GM19467 (cell line): ENCODE measurements at regions not wholly inside any gene's neighbourhood (a gene's known extent, or its start where the extent isn't known, plus 50 kb on each side); places are given as distances from the start of the nearest gene placed in this dataset.

ENCODE experiments used
- ATAC-seq: cut with Tn5 transposase; IDR thresholded peaks from one replicate; pipeline ENCODE4 v1.9.1; 2021; ENCODE audit warnings: mild to moderate bottlenecking, moderate library complexity; ENCODE audit not compliant: unreplicated experiment

DNA sequence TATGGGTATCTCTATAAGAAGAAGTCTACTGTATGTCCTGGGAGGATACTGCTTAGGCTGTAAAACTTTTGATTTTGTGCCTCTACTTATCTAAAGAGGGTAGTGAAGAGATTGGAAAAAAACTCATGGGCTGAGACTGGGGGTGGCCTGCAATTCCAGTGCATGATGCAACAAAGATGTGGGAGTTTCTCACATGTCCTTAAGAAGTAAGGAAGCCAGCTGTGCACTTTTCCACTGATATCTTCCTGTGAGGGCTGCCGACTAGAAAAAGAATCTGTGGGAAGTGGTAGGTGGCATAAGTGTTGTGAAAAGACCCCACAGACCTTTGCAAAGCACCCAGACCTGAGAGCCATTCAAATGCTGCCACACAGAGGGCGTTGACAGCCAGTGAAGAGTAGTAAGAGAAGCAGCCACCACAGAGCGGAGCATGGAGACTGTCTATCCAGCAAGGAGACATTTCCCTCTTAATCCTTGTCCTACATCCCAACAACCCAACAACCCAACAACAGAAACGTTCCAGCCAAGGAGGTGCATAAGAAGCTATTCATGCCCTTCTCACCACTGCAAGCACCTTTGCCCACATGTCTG, 65.1 kb downstream of the PFDN4 start:
- no peak for ATAC-seq

DNA sequence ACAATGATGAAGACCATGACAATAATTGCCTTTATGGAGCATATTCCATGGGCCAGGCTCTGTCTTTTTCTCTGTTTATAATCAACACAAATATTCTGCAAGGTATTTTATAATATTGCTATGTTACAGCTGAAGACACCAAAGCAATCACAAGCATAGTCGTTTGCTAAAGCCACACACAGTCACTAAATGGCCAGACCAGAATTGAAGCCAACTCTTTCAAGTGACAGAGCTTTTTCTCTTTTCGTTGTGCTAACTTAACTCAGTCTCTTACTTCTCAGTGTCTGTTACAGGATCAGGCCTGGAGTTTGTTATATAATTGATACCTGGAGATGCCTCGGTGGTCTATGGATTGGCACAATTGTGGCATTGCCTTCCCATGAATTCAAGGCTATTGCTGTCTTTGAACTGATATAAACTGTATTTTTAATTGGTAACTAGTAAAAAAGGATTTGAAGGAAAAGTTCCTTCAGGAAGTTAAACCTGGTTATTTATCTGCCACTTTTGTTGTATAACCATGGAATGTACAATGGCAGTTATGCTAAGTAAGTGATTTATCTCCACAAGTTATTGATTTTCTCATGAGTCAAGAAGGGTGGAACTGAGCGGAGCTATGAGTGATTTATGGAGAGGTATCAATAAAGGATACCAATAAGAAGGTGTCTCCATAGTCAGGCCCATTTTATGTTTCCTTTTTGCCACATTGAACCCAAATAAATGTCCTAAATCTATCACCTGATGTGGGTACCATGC, 67.6 kb downstream of the PFDN4 start:
- no peak for ATAC-seq

DNA sequence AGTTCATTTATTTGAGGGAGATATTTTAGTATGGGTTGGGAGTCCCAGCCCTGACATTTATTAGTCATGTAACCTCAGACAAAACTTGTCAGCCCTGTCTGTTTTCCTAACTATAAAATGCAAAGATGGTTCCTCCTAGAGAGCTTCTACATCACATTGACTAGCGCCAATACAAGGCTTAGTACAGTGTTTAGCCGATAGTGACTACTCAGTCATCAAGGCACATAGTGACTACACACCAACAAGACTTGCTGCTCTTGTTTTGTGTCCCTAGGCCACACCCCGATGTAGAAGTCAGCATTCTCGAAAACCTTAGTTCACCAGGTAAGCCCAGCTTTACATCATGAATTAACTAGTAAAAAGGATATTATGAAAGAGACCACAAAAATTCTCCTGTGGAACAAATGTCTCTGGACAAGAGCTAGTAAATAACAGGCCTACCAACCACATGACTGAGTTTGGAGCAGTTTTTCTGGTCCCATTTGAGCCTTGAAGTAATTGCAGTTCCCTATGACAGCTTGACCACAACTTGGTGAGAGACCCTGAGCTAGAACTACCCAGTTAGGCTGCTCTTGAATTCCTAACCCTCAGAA, 68.8 kb downstream of the PFDN4 start:
- no peak for ATAC-seq

DNA sequence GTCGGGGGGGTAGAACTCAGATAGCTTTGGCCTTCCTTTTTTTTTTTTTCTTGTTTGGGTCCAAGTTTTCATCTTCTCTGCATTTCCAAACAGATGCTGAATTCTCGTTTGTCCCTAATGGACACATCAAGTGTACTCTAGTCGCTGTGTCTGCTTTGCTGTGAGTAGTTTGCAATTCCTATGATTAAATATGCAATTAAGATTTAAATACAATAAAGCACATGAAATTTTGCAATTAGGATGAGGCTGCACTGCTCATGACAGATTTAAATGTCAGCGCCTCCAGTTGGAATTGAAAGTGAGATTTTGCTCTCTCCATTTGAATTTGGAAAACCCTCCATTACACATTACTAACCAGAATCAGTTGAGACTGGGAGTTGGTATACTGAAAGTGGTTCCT, 70.4 kb downstream of the PFDN4 start:
- no peak for ATAC-seq

DNA sequence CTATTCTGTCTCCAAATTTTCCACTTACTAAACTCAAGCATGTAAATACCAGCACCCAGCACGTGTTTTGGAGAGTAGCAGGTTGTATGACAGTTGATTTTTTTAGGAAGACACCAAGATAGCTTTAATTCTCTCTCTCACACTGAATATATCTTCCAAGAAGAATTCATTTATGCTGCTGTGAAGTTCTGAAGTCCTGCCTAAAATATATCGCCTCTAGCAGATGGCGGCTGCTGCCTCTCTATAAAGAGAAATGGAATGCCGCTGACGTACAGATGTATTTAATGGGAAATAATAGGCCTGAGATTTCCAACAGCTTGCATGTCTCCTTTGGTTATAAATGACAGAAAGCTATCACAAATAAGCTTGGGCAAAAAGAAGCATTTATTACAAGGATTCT, 74.7 kb downstream of the PFDN4 start:
- ATAC-seq, result no peak

DNA sequence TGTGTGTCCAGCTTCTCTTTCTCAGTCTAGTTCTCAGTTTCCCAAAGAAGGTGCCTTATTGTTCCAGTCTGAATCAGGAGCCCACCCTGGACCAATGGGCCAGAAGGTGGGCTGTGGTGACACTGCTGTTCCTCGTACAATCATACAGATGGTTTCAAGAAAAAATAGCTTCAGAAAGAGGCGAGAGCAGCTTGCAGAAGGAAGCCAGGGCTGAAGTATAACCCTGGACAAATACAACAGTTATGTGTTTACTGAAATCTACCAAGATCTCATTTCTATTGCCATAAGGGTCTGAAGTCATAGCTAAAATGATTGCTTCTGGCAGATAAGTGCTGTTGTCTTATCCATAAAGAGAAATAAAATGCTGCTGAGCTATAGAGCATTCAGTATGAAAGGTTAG, 75.4 kb downstream of the PFDN4 start:
- no peak for ATAC-seq

DNA sequence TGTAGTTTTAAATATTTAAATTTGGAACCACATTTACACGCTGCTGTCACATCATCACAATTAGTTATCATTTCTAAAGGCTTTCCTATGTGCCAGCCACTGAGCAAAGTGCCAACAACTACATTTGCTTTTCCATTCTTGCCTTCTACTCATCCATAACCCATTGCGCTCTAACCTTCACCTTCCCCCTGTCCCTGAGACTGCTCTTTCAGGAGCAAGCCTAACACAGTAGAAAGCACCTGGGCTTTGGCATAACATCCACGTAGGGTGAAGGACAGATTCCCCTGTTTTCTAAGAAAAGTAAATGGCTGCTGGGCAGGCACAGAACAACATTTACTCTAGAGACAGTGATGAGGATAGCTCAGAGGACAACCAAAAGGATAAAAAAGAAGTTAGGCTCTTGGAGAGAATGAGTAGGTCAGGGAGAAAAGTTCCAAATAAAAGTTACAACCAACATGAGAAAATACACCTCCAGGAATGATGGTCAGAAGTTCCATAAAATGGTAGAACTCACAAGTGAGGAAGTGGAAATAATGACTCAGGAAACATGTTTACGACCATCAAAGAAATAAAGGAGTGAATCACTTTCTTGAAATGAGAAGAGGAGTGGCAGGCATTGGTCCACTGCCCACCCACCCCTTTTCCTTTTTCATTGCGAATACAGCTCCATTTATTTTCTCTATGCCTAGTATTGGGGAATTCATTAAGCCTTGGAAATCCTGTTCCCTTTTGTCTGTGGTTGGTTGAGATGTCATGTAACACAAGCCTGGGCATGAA, 77.2 kb downstream of the PFDN4 start:
- ATAC-seq, result no peak

DNA sequence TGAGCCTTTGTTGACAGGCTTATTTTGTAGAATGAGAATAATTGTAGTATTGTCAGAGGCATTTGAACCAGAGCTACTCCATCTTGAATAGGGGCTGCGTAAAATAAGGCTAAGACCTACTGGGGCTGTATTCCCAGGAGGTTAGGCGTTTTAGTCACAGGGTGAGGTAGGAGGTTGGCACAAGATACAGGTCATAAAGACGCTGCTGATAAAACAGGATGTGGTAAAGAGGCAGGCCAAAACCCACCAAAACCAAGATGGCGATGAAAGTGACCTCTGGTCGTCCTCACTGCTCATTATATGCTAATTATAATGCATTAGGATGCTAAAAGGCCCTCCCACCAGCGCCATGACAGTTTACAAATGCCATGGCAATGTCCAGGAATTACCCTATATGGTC, 82.7 kb downstream of the PFDN4 start:
- no peak for ATAC-seq

DNA sequence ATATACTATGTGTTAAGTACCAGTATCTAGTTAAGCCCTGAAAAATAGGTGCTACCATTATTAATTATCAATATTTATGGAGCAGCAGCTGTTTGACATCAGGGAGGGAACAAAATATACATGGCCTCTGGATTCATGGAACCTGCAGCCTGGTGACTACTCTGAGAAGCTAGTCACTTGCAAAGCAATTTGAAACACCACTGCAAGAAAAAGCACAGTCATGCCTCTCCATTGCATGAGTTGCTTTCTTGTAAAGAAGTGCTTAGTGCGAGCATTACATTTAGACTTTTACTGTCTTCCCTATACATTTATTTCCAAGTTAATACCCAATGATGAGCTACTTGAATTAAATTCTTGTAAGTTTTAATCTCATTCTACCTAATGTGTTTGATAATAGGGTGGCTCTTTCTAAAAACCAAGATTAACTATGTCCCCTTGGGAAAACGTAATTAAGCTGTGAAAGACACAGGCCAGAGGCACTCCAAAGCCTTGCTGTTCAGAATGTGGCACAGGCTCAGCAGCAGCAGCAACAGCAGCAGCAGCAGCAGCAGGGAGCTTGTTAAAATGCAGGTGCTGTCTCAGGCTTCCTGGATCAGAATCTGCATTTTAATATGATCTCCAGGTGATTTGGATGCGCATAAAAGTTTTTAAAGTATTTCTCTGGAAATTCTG, 83.6 kb downstream of the PFDN4 start:
- ATAC-seq, result no peak

DNA sequence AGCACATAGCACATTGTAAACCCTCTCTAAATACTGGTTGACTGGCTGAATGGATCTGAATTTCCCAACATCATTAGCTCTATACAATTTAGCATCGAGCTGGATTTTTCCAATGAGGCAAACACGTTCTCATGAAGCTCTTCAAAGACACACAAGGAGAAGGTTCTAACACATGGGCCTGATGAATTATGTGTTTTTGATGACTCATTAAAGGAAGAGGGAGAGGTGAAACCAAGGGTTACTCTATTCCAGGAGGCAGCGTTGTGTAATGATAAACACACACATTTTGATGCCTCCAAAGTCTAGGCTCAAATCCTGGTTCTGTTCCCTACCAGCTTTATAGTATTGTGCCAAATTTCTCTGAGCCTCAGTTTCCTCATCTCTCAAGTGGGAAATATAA, 84.3 kb downstream of the PFDN4 start:
- ATAC-seq, result no peak

DNA sequence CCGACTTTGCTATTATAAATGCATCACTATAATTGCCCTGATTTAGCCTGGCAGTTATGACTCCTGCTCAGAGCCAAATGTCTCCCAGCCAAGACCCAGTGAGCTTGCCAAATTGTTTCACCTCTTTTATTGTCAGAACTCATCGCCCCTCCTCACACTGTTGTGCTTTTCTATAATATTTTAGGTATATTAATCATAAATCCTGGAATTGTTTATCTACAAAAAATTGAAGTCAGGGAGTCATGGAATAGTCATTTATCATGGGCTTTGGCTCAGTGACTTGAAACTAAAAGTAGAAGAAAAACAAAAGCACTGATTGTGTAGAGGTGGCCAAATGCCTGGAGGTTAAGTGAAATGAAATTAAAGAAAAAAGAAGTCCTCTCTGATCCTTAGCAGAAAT, 85.6 kb downstream of the PFDN4 start:
- ATAC-seq, result no peak

DNA sequence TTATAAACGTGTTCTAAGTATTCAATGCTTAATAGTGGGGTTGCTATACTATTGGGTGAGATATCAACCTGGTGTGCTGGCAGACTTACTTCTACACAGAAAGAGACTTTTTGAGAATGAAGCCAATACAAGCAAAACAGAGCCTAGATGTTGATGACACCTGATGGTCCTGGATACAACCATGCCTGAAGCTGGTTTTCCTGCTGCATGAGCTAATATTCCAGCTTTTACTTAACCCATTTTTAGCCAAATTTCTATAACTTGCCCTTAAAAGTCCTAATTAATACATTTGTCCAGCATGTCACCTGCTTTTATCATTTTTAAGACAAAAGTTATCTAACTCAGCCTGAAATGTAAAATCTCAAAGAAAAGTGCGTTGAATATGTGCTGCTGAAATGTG, 86.2 kb downstream of the PFDN4 start:
- ATAC-seq, result no peak

DNA sequence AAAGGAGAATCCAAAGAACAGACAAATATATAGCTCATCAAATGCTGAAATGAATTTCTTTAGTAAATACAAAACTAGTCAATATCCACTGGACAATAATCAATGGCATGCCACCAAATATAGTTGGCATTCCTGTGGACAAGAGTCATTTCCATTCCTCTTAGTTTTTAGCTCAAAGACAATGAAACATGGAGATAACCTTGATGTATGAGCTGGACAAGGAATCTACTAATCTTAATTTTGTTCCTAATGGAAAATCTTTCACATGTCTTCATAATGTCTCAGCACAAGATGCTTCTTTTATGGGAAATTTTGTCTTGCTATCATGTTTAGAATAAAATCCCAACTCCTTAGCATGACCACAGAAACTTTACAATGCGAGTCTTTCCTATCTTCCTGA, 87.8 kb downstream of the PFDN4 start:
- no peak for ATAC-seq

DNA sequence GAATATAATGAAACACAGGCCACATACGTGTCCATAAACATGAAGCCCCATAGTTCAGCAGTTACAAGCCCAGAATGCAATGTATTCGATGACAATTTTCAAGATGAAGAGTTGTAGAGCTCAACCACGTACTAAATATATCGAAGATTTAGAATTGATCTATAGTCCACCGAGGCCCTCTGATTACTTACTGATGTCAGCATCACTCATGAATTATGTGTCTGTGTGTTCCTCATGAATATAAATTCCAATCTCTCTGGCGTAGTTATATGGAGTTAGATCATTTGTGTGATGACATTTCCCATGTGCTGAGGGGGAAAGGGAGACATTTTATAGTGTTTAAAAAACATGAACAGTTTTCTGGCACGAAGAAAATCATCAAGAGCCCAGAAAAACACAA, 97.5 kb downstream of the PFDN4 start:
- no peak for ATAC-seq

DNA sequence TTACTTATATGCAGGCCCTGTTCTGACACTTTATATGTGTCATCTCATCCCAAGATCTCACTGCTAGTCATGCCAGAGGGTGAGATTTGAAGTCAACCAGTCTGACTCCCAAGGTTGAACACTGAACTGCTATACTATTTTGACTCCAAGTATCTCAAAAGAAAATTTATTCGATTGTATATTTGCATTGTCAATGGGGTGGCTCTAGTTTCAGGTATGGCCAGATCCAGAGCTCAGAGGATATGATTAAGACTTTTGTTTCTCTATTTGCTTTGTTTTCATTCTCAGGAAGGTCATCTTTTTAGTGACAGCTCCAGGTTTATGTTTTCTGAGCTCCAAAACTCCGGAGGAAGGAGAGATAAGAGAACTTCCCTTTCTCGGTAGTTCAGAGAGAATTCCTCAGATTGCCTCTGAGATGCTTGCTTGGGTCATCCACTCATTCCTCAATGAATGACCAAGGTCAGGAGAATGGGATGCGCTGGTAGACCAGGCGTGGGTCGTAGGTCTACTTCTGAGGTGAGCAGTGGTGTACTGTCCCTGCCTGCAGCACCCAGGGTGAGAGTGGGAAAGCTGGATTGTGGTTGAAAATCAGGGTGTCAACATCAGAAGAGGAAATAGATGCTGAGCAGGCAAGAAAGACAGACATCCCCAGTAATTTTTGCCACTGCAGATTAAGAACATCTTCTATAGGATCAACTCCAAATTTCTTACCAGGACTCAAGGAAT, 99.3 kb downstream of the PFDN4 start:
- no peak for ATAC-seq

DNA sequence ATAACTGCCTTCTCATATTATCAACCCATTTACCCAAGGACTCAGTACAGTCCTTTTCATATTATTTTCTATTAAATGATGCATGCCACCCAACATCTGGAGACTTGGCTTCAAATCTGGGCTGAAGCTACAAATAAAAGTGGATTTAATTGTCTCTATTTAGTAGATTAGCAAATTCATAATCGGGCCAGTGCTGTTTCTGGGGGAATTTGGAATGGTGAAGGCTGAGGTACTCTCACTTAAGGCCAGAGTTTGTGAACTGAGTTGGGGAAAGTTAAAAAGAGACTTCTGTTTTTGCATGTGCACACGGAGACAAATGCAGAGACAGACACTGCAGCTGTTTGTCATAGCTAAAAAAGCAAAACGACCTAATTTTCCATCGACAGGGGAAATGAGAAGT, 100.9 kb downstream of the PFDN4 start:
- ATAC-seq, result no peak

DNA sequence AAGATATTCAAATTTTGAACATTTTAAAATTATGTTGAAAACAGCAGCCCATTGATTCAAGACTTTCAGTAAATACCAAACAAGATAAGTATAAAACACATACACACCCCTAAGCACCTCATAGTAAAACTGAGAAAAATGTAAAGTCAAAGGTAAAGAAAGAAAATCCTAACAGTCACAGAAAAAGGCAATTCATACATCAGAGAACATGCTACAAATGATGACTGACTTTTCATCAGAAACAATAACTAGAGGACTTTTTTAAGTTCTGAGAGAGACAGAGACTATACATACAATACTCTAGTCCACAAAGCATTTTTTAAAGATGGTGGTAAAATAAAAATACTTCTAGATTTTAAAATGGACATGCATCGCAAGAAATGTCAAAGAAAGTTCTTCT, 111.0 kb downstream of the PFDN4 start:
- no peak for ATAC-seq

DNA sequence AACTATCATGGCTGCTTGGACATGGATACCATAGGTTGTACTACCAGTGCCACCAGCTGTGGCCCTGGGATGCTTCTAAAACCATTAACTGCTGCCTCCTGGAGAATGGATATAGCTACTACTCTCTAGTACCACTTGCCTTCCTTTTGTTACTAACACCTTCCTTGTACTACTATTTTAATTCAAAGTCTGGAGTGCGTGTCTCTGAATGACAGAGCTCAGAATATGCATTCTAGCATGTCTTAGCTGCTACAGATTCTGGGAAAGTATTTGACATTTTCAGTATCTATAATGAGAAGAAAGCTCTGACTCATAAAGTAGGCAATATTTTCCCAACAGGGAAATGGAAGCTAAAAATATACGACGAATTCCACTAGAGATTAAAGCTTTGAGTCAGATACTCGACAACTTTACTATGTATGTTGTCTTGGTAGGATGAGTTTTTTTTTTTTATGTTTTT, 112.3 kb downstream of the PFDN4 start:
- no peak for ATAC-seq

DNA sequence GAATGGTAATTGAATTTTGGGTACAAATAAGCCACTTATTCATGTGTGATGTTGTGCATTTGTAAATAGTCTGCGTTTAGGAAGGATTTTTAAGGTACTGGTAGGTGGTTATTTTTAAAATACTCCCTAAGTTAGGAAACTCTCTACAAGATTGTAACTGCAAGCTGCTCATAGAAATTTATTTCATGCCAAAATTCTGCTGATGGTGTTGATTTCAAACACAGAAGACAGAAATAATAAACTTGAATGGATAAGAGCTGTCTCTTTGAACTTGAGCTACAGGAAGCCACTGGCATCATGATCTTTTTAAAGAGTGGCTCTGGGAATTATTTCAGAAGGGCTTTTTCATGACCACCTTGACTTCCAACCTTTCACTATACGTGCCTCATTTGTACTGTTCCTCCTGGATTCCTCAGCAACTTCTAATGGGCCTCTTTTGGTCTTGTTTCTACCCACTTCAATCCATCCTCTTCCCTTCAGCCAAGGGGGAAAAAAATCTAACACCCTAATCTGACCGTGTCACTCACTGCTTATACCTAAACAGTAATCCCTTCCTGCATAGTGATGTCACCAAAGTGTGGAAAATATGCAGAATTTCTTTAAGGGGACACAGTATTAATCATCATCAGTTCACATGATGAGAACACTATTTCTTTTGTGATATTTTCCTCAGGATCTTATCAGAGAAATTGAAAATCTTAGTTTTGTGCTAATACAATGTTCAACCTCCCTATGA, 113.6 kb downstream of the PFDN4 start:
- ATAC-seq, result no peak

DNA sequence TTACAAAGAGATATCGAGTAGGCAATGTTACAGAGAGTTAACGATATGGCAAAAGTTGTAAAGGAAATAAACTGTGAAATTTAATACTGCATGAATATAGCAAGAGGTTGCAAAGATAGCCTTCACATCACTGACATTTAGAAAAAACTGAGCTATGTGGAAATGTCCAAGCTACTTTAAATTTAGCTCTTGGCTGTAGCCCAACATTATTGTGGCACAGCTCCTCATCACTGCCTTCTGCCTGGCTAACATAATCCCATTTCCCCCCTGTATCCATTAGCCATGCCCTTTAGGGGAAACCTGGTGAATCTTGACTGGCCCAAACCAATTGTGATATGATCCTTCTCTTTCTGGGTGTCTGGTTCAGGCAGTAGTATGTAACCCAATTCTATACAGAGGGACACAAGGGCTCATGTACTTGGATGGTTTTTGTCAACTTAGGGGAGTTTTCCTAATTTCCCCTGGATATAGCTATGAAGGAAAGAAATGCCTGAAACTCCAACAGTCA, 115.4 kb downstream of the PFDN4 start:
- no peak for ATAC-seq
